Occipital lobe (tissue), 1 donor: ENCODE measurements at regions not wholly inside any gene's neighbourhood (a gene's known extent, or its start where the extent isn't known, plus 50 kb on each side); places are given as distances from the start of the nearest gene placed in this dataset.

Experiments
- DNase-seq: peaks from one replicate; lab custom pipeline; 2025; lab: John Stamatoyannopoulos, UW

DNA sequence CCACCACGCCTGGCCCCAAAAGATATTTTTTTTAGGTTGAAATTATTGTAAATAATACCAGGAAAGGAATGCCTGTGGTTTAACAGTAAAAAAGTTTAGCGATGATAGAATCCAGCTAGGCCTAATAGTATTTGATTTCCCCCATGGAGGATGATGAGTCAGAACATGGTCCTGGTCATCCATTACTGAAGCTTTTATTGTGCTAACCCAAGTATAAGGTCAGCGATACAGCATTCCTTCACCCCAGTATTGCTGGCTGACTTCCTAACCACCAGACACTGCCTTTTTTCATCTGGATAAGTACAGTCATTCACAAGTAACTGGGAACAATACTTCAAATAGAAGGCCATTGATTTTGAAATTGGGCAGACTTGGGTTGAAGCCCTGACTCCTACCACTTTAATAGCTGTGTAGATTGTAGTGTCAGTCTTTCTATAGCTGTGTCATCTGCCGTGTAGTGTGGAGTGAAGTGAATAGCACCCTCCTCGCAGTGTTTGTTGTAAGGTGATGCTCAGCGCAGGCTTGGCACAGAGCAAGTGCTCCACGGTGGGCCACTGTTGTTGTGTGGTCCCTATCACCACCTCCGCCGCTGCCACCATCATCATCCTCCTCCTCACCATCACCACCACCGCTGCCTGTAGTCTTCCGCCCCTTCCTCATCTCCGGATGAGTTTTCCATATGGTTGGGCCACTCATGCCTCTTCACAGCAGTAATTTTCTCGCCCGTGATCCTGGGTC, 436.0 kb upstream of the TPM1 start:
- DNase-seq: no peak

DNA sequence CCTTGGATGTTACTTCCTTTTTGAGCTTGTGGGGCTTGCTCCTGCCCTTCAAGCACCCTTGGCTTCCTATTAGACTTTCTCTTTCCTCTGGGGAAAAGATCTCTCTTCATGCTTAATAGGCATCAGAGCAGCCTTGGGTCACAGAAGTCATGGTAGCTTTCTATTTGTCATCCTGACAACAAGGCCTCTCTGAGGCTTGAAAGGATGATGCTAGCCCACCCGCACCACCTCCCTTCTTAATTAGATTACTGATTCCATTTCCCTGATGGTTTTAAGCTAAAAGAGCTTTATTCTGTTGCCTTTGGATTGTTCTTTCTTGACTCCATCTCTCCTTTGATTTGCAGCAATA, 435.5 kb upstream of the TPM1 start:
- DNase-seq: no peak

DNA sequence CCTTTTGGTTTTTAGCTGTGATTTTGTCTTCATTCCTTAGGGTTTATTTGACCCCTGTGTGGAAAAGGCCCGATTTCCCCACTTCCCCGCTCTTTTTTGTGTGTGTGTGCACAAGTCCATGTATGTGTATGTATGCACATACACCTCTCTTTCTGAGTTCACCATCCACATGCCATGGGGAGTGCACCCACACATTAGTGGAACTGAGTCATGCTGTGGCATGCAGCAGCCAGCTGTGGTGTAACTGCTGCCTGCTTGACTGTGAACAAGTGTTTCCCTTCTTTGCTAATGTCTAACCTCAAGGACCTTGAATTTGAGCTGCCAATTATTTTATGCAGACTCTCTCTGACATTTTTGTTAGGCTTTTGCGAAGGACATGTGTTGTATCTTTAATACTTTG, 434.9 kb upstream of the TPM1 start:
- DNase-seq: no peak

DNA sequence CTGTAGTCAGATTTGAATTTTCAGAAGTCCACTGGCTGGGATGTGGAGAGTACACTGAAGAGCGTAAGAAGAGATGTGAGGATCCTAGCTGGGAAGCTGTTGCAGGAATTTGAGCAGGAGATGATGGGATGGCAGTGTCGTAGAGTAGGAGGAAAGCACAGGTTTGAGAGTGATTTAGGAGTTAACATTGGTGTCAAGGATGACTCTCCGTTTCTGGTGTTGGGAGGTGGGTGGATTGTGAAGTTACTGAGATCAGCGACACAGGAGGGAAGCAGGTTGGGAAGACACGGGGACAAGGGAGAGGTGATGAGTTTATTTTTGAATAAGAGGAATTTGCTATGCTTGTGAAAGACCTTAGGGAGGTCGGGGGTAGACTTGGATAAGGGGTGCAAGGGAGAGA, 434.2 kb upstream of the TPM1 start:
- no peak for DNase-seq

DNA sequence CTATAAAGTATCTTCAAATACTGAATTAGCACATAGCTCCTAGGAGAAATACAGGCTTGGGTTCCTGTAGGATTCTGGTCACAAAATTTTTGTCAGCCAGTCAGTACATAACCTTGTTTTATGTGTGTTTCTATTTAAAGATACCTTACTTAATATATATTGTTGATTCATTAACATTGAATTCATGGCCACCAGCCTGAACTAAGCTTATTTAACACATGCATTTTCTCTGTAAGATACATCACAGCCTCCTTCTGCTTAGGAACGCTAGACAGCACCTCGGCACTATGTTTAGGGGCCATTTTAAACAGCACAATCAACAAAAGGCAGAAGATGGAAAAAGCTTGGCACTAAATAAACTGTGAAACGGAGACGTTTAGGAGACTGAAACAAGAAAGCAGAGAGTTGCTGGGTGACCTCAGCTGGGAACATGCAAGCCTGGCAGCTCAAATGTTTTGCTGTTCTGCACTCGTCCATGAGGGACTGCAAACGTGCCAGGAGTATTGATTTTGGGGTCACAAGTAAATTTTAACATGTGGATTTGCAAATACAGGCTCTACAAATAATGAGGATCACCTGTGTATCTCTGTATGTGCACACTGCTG, 432.2 kb upstream of the TPM1 start:
- DNase-seq: no peak

DNA sequence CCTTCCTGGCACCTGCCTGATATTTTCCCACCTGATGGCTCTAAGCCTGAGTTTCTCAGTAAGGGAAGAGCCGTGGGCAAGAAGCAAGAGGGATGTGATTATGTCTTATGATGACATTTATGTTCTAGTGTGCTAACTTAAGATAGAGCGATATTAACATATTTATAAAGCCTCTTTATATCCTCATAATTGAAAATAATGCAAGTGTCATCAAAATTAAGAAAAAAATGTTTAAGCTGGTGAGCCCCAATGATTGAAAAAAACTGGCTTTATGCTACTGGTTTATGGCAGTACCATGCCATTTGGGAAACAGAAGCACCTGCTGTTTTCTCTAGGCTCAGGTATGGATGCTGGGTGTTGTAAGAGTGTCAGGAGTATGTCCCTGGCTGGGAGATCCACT, 431.5 kb upstream of the TPM1 start:
- DNase-seq: no peak

DNA sequence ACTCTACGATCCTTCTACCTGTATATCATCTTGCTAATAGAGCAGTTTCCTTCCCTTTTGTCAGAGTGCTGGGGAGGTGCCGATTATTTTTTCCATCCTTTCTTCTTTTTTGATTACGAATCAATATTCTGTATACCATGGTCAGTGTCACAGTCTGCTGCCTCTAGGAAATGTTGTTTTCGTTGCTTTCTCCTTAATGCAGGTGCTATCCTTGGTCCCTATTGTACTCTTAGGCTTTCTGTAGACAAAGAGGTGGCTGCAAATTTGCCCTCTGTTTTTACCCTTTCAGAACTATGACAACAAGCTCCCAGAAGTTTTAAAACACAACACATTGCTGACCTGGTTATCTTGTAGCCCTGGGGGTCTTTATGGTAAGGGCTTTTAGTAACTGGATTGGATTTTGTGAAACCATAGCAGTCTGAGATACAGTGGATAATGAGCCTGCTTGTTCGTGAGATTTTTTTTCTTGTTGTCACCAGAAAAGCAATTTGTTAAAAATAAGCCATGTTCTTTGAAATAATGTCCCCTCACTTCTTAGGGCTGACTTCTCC, 430.3 kb upstream of the TPM1 start:
- no peak for DNase-seq

DNA sequence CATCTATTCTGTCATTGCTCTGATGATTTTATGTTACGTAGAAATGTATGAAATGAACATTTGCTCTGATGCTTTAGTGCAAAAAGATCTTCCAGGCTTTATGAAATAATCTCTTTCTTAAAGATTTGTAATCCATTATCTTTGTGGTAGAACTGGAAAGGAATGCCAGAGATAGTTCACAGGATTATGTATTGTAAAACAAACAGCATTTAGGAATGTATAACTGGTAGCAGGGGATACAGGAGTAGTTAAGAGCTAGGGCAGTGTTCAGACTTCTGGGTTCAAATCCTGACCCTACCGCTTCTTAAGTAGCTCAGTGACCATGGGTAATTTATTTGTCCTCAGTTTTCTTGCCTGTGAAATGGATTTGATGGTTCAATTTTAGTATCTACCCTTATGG, 429.8 kb upstream of the TPM1 start:
- DNase-seq: no peak

DNA sequence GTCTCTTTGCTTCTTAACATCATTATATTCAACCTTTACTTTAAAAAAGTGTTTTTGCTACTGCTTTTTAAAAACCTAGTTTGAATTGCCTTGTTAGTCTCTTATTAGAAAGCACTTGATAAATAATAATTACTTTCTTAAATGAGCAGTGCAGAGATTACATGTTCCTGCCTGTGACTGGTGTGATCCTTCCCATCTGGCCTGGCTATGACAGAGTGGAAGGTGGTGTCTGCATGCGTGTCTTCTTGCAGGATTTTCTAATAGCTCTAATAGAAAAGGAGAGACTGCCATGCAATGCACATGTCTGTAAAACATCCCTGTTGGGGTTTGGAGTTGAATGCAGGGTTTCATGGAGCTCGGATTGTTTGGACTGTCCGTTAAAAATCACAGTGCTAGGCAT, 425.8 kb upstream of the TPM1 start:
- no peak for DNase-seq

DNA sequence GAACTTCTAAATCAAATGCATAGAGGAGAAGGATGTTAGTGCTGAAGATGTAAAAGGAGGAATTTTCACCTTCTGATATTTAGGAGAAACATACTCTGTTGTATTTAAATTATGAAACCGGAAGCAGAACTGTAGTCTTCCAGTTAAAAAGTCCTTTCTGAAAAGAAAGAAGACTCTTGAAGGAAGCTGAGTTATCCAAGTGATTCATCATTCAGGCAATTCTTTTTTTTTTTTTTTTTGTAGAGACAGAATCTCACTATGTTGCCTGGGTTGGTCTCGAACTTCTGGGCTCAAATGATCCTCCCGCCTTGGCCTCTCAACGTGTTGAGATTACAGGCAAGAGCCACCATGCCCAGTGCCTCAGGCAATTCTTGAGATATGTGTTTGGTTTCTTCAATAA, 424.8 kb upstream of the TPM1 start:
- no peak for DNase-seq

DNA sequence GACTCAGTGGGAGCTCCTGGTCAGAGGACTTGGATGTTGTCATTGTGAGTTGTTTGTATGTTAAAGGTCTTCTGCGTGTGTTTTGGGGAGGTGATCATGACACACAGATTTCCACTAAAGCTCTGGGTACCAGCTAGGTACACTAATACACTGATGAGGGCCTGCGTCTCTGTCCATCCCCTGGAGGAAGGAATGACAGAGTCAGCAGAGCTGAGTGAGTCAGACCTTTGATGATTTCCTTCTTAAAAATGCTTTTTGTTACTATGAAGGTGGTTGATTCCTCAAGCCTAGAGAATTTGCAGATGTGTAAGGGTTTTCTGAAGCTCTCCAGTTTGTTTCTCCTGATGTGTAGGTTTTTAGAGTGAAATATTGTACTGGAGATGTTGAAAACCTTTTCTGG, 424.1 kb upstream of the TPM1 start:
- no peak for DNase-seq

DNA sequence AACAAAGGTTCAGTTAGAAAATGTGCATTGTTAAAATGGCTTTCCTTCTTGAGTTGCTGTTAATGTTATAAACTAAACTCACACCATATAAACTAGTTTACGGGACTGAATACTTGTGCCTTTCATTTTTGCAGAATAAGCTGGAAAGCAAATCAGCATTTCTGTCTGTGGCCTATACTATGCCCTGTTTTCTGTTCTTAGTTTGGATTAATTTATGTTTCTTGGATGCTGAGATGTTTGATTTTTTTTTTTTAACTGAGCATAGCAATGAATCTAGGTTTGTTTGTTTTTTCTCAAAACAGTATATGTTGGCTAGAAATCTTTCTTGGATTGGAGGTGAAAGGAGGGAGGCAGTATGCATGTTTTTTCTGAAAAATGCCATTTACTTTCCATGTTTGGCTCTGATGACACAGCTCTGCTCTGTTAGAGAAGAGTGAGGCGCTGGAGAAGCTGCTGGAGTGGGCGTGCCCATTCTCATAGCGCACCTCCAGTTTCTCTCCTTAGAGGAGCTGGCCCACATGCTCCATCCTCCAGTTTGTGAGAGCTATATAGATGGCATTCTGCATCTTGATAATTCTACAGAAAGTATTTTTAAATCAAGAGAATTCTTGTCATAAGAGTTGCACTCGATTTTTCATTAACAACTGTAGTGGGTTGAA, 423.6 kb upstream of the TPM1 start:
- DNase-seq: no peak

DNA sequence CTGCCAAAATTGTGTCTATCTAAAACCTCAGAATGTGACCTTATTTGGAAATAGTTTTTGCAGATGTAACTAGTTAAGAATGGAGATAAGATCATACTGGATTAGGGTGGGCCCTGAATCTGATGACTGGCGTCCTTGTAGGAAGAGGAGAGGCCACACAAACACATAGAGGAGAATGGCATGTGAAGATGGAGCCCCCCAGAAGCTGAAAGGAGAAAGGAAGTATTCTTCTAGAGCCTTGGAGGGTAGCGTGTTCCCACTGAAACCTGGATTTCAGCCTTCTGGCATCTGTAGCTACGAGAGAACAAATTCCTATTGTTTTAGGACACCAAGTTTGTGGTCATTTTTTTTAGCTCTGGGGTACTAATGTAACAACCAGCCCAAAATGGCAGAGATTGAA, 423.0 kb upstream of the TPM1 start:
- DNase-seq: no peak

DNA sequence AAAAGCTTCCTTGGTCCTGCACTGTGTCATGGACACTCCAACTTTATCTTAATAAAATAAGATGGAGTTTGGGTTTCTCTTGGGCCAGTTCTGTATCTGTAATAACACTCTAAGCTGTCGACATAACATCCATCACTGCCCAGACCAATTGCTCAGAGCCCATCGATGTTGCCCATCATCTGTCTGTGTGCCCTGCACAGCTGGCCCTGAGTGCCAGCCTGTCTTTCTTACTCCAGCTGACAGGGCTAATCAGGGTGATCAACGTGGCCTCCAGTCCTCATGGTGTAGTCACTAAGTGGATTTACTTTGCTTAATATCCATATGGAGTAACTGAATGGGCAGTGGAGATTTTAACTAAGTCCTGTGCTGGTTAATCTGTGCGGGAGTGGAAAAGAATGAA, 419.8 kb upstream of the TPM1 start:
- DNase-seq: no peak

DNA sequence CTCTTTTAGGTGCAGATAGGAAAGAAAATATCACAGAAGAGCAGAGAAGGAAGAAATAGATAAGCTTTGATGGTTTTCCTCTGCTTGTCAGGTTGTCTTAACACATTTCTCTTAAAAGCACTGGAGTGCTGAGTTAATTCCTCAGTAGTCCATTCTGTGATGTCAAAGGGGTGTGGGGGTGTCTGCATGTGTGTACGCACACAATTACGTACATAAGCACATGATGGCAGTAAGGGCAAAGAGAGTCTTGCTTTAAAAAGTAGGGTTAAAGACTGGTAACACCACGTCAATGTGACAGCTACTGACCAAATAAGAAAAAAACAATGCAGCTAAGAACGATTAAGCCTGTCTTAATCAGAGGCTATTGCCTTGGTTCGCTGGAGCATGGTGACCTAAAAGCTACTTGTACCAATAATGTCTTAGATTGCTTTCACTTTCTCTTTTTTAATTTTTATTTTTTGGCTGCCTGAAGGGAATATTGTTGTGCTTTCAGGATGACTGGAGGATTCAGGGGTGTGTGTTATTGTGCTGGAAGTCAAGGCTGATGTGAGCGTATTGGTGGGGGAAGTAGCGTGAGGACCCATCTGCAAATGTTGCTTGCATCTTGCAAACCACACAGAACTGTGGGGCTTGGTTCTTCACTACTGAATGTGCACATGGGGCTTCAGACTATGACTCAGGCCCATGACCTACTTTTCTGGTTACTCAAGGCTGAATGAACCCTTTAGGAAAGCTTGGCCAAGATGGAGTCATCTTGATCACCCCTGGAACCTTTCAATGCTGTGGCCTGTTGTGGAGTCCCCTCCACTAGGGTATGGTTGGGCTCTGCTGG, 417.8 kb upstream of the TPM1 start:
- DNase-seq: no peak

DNA sequence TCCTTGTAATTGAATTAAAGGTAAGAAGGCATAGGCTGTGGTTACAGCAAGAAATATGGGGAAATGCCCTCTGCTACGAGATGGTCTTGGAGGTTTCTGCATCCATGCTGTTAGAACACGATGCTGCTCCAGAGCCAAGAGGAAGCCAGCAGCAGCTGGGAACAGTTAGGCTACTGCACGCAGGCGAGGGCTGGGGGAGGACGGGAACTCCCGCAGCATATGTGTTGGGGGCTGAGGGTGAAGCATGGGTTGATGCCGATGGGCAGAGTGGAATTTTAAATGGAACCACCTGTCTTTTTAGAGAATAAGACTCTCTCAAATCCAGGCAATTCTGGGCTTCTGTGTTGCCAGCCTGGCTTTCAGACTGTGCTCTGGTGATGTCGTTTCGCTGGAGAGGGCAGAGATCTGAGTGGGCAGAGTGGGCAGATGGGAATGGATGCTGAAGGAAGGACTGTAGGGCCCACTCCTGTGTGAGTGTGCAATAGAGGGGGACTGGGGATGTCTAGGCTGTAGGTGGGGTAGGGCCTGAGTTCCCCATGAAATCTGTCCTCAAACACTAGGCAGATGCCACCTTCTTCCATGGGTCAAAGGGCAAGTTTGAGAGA, 417.0 kb upstream of the TPM1 start:
- no peak for DNase-seq

DNA sequence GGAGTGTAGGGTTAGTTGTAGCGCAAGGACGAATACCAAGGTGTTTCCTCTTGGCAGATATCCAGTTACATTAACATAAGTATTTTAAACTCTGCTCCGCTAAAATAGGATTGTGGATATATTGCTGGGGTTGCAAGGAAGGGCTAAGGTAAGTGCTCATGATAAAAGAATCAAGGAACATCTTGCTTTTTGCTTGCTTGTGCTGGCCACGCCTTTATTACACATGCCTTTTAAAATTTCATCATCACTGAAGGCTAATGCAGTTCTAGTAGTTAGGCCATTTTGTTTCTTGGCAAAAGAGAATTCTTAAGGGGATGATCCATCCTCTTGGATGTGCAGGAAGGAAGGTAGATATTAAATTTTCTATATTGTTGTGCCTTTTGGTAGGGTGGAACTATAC, 415.6 kb upstream of the TPM1 start:
- DNase-seq: no peak

DNA sequence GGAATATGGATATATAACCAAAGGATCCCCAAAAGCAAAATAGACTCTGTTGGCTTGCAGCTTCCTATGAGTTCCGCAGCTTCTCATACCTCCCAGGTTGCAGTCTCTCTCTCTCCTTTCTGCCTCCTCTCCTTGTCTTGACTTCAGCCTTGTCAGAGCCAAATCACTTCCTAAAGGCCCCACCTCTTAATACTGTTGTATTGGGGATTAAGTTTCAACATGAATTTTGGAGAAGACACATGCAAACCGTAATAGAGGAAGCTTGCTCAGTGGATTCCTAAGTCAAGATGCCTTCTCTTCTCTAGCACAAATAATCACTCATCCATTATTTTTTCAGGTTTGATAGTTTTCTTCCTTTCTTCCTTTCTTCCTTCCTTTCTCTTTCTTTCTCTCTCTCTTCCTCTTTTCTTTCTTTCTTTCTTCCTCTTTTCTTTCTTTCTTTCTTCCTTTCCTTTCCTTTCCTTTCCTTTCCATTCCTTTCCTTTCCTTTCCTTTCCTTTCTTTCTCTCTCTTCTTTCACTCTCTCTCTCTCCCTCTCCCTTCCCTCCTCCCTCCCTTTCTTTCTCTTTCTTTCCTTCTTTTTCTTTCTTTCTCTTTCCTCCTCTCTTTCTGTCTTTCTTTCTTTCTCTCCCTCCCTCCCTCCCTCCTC, 411.3 kb upstream of the TPM1 start:
- DNase-seq: no peak

DNA sequence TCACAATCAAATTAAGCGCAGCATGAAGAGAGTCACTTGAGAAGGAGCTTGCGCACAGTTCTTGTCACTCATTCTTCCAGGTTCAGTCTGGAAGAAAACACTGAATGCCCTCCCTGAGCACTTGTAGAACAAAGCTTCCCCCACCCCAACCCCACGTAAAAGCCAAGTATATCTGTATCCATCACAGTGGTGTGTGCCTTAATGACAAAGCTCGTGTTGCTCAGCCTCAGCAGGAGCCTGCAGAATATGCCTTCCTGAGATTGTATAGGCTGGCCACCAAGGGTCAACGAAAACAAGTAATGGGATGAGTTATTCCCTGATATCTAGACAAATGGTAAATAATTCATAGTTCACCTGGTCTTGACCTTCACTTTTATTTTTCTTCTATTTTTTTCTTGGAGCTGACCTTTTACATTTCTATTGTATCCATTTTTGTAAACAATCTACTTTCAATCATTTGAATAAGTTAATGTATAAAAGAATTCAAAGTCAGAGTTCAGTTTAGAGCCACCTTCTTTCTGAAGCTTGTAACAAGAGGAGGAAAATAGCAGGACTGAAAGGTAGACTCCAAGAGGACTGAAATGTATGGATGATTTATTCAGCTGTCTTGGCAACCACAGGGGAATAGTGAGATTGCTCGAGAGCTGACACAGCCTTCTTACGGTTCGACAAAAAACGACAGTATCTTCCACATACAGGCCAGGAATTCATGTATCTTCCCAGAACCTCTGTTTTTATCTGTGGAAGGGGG, 405.5 kb upstream of the TPM1 start:
- DNase-seq: no peak

DNA sequence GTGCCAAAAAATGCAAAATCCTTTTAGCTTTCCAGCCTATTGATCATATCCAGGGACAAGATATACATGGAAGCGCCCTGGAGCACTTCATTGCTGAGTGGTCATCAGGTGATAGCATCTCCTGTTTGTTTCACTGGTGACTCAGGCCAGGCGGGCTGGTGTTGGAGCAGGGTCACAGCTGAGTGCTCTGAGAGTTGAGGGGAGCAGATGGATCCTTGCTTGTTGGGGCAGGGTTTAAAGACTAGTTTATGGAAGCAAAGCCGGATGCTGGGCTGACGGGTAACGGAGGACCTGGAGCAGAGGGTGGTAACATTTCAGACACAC, 405.0 kb upstream of the TPM1 start:
- DNase-seq: no peak
